ENCODE measurements at regions not wholly inside any gene's neighbourhood (a gene's known extent, or its start where the extent isn't known, plus 50 kb on each side); places are given as distances from the start of the nearest gene placed in this dataset.
"Not testable (repeated sequence)": the region's sequence is repeated elsewhere in the genome, so short reads cannot be mapped to it uniquely, and the experiment has no call there.

DNA sequence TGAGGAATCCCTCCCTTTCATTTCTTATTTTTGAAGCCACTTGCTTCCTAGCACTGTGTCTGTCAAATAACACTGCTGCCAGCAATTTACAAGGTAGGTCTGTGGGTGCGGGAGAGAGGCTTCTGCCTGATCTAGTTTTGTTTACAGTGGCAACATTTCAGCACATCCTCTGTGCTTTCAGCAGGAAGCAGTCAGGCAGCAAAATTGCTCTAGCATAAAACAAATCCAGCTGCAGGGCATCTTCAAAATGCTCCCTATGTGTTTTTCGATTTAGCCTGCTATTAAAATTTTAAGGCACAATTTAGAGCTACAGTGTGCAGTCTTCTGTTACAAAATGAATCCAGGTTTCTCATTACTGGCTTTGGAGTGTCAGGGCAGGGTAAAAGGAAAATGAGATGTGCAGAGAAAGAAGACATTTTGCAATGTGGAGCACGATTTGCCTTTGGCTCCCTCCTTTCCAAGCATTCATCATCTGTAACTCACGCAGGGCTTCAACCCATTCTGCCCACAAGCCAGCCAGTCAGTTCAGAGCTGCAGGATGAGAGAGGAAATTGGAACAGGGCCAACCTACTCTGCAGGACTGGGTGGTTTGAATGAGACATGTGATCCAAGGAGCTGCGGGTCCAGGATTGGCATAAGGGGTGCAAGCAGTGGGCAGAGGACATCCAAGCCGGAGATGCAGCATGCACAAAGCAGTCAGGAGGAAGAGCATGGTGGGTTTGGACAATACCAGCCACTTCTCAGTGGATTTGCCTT is 143.4 kb upstream of the APC start:
- DNase-seq (ENCODE audit: low spot score): peak; percentile 35
- BruUV-seq (replicated peaks): no TSS peak
- Histone ChIP-seq H3K27ac (ENCODE audit: low read depth, low read length, poor library complexity, severe bottlenecking) (no peak overlapping the region), H3K9me2 (ENCODE audit: insufficient read depth, low read length) (no peaks in the 10 kb centered on the region), H3K9me3 (ENCODE audit: low read length) (no peaks in the 10 kb centered on the region), H3K36me3 (ENCODE audit: insufficient read depth, low read length) (no peaks in the 10 kb centered on the region), H3K4me2 (ENCODE audit: low read length) (peak overlapping the region; percentile 28), H2AFZ (ENCODE audit: low read length) (no peak overlapping the region), H3K4me3 (ENCODE audit: low read depth, low read length, poor library complexity, severe bottlenecking) (no peak overlapping the region), H3K4me1 (ENCODE audit: insufficient read depth, low read length, poor library complexity, severe bottlenecking) (peaks cover 8% of the 10 kb centered on the region), H4K20me1 (ENCODE audit: insufficient read depth, low read length) (no peaks in the 10 kb centered on the region), H3K79me2 (ENCODE audit: insufficient read depth, low read depth, low read length) (no peaks in the 10 kb centered on the region)
- CTCF ChIA-PET (ENCODE audit: unreplicated experiment): no interaction called here
- TF ChIP-seq CTCF (conservative IDR thresholded peaks at IDR 0.05; ENCODE audit: low read length) (no peak), EZH2phosphoT487 (IDR thresholded peaks at IDR 0.05; ENCODE audit: borderline replicate concordance, low read depth, low read length) (no peak)
- POLR2A ChIA-PET: interaction anchor here (0.5 to 3.5 kb wide), 2 partner anchors 14 to 55 kb away, joined by 3 to 12 read pairs; no protein-coding TSS in a partner anchor
- intact Hi-C loops (cut with micrococcal nuclease; ENCODE audit: unreplicated experiment): no loop called here

DNA sequence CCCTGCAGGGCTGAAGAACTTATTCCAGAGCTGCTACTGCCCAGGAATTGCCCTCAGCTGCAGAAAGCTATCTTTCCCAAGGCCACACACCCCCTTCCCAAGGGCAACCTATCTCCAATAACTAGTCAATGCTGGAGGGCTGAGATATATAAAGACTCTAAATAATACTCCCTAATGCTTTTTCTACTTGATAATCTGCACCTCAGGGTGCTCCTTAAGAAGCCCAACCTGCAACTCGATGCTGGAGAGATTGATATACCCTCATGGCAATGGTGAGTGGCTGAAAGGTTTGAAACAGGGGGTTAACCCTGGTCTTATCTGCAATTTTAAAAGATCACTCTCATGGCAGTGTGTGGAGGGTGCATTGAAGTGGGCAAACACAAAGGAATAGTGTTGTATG is 142.7 kb upstream of the APC start:
- POLR2A ChIA-PET: interaction anchor here (1.5 to 3.5 kb wide), 2 partner anchors 11 to 15 kb away, joined by 4 to 12 read pairs; no protein-coding TSS in a partner anchor
- BruUV-seq (replicated peaks): no TSS peak
- Histone ChIP-seq H2AFZ (ENCODE audit: low read length) (no peak overlapping the region), H3K4me1 (ENCODE audit: insufficient read depth, low read length, poor library complexity, severe bottlenecking) (peaks cover 8% of the 10 kb centered on the region), H3K36me3 (ENCODE audit: insufficient read depth, low read length) (no peaks in the 10 kb centered on the region), H3K27ac (ENCODE audit: low read depth, low read length, poor library complexity, severe bottlenecking) (no peak overlapping the region), H3K9me2 (ENCODE audit: insufficient read depth, low read length) (no peaks in the 10 kb centered on the region), H3K79me2 (ENCODE audit: insufficient read depth, low read depth, low read length) (no peaks in the 10 kb centered on the region), H3K4me3 (ENCODE audit: low read depth, low read length, poor library complexity, severe bottlenecking) (no peak overlapping the region), H3K9me3 (ENCODE audit: low read length) (no peaks in the 10 kb centered on the region), H3K4me2 (ENCODE audit: low read length) (no peak overlapping the region), H4K20me1 (ENCODE audit: insufficient read depth, low read length) (no peaks in the 10 kb centered on the region)
- no peak for TF ChIP-seq CTCF (conservative IDR thresholded peaks at IDR 0.05; ENCODE audit: low read length)
- no peak for TF ChIP-seq EZH2phosphoT487 (IDR thresholded peaks at IDR 0.05; ENCODE audit: borderline replicate concordance, low read depth, low read length)
- CTCF ChIA-PET (ENCODE audit: unreplicated experiment): no interaction called here
- DNase-seq (ENCODE audit: low spot score): no peak
- intact Hi-C loops (cut with micrococcal nuclease; ENCODE audit: unreplicated experiment): no loop called here

DNA sequence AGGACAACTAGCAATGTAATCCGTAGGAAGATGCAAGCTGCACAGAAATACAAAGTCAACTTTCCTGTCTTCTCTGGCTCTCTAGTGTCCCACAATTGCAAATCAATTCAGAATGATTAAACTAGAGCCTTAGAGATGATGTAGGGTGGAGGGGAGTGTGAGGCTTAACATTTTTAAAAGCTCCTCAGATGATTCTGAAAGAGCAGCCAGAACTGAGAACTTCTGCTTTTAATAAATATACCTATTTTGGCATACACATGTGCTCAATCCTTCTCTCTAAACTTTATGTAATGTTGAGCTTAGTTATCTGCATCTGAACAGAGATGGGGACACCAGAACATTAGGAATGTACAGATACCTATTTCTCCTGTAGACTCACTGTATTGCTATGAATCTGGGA is 139.9 kb upstream of the APC start:
- no peak overlapping the region for H3K4me2 ChIP-seq (ENCODE audit: low read length)
- no TSS peak for BruUV-seq (replicated peaks)
- H3K27ac ChIP-seq (ENCODE audit: low read depth, low read length, poor library complexity, severe bottlenecking): no peak overlapping the region
- TF ChIP-seq CTCF (conservative IDR thresholded peaks at IDR 0.05; ENCODE audit: low read length) (no peak), EZH2phosphoT487 (IDR thresholded peaks at IDR 0.05; ENCODE audit: borderline replicate concordance, low read depth, low read length) (no peak)
- ChIA-PET CTCF (ENCODE audit: unreplicated experiment) (no interaction called here), POLR2A (interaction anchor here (1.0 to 1.6 kb wide), 2 partner anchors 20 to 54 kb away, joined by 3 to 4 read pairs; no protein-coding TSS in a partner anchor)
- intact Hi-C loops (cut with micrococcal nuclease; ENCODE audit: unreplicated experiment): no loop called here
- no peak overlapping the region for H3K4me3 ChIP-seq (ENCODE audit: low read depth, low read length, poor library complexity, severe bottlenecking)
- no peak overlapping the region for H2AFZ ChIP-seq (ENCODE audit: low read length)
- H3K9me3 ChIP-seq (ENCODE audit: low read length): no peaks in the 10 kb centered on the region
- no peaks in the 10 kb centered on the region for H3K36me3 ChIP-seq (ENCODE audit: insufficient read depth, low read length)
- DNase-seq (ENCODE audit: low spot score): no peak
- no peaks in the 10 kb centered on the region for H3K9me2 ChIP-seq (ENCODE audit: insufficient read depth, low read length)
- peaks cover 8% of the 10 kb centered on the region for H3K4me1 ChIP-seq (ENCODE audit: insufficient read depth, low read length, poor library complexity, severe bottlenecking)
- H4K20me1 ChIP-seq (ENCODE audit: insufficient read depth, low read length): no peaks in the 10 kb centered on the region
- H3K79me2 ChIP-seq (ENCODE audit: insufficient read depth, low read depth, low read length): no peaks in the 10 kb centered on the region

GRCh38 chr5:112600510-112600909 is 137.2 kb upstream of the APC start:
- H2AFZ ChIP-seq (ENCODE audit: low read length); H3K4me1 ChIP-seq (ENCODE audit: insufficient read depth, low read length, poor library complexity, severe bottlenecking); POLR2A ChIA-PET; H3K9me3 ChIP-seq (ENCODE audit: low read length); H3K9me2 ChIP-seq (ENCODE audit: insufficient read depth, low read length); H3K79me2 ChIP-seq (ENCODE audit: insufficient read depth, low read depth, low read length); H4K20me1 ChIP-seq (ENCODE audit: insufficient read depth, low read length); H3K4me2 ChIP-seq (ENCODE audit: low read length); H3K4me3 ChIP-seq (ENCODE audit: low read depth, low read length, poor library complexity, severe bottlenecking); H3K27ac ChIP-seq (ENCODE audit: low read depth, low read length, poor library complexity, severe bottlenecking); BruUV-seq (replicated peaks); CTCF ChIA-PET (ENCODE audit: unreplicated experiment); H3K36me3 ChIP-seq (ENCODE audit: insufficient read depth, low read length); DNase-seq (ENCODE audit: low spot score); intact Hi-C loops (cut with micrococcal nuclease; ENCODE audit: unreplicated experiment): not testable (repeated sequence)

All from OCI-LY7 (cell line).